HepG2 (cell line): ENCODE measurements at regions not wholly inside any gene's neighbourhood (a gene's known extent, or its start where the extent isn't known, plus 50 kb on each side); places are given as distances from the start of the nearest gene placed in this dataset.

Experiments used
- ARNTL ChIP-seq: sonication (generic); formaldehyde crosslinking; IDR thresholded peaks from 2 replicates; pipeline ENCODE4 v1.4.0; 2020; ENCODE audit warnings: mild to moderate bottlenecking, missing genetic modification reagents
- ASH2L ChIP-seq: fragments of 300-600, 200-600 bp; sonication (generic); IDR thresholded peaks from 2 replicates; pipeline ENCODE4 v1.7.0; 2017; ENCODE audit warnings: low read depth, mild to moderate bottlenecking, moderate library complexity, mixed read lengths, low read length; ENCODE audit not compliant: insufficient read length
- DNMT1 ChIP-seq: sonication (generic); formaldehyde crosslinking; IDR thresholded peaks from 2 replicates; pipeline ENCODE4 v1.5.1; 2020; ENCODE audit warnings: mild to moderate bottlenecking, missing genetic modification reagents
- FOXM1 ChIP-seq: sonication (generic); formaldehyde crosslinking; IDR thresholded peaks from 2 replicates; pipeline ENCODE4 v1.5.0; 2020; ENCODE audit warnings: missing genetic modification reagents
- GATA4 ChIP-seq: sonication (generic); IDR thresholded peaks from 2 replicates; pipeline ENCODE4 v1.6.1; 2016; ENCODE audit warnings: antibody characterized with exemption, low read depth, borderline replicate concordance
- KDM5A ChIP-seq: fragments of 200-600 bp; sonication (generic); IDR thresholded peaks from 2 replicates; pipeline ENCODE4 v1.7.0; 2018; ENCODE audit warnings: antibody characterized with exemption, mild to moderate bottlenecking, low read length, borderline replicate concordance
- MZF1 ChIP-seq: sonication (generic); formaldehyde crosslinking; IDR thresholded peaks from 2 replicates; pipeline ENCODE4 v1.8.1; 2023; ENCODE audit warnings: mild to moderate bottlenecking, missing genetic modification reagents, borderline replicate concordance
- NCOA2 ChIP-seq: sonication (generic); formaldehyde crosslinking; IDR thresholded peaks from 2 replicates; pipeline ENCODE4 v1.8.0; 2022; ENCODE audit warnings: inconsistent platforms
- REL ChIP-seq: sonication (generic); formaldehyde crosslinking; conservative IDR thresholded peaks from 2 replicates; pipeline ENCODE4 v1.8.0; 2022; ENCODE audit warnings: mild to moderate bottlenecking, missing genetic modification reagents, moderate library complexity
- TBL1XR1 ChIP-seq: fragments of 150-350 bp; IDR thresholded peaks from 2 replicates; pipeline ENCODE4 v1.6.1; 2014; ENCODE audit warnings: borderline replicate concordance, low read length; ENCODE audit not compliant: partially characterized antibody
- UBTF ChIP-seq: sonication (generic); formaldehyde crosslinking; IDR thresholded peaks from 2 replicates; pipeline ENCODE4 v1.4.0; 2020; ENCODE audit warnings: mild to moderate bottlenecking, missing genetic modification reagents
- ZNF432 ChIP-seq: sonication (generic); formaldehyde crosslinking; IDR thresholded peaks from 2 replicates; pipeline ENCODE4 v1.5.0; 2020; ENCODE audit warnings: missing genetic modification reagents, mild to moderate bottlenecking, borderline replicate concordance
- ZNF501 ChIP-seq: sonication (generic); formaldehyde crosslinking; IDR thresholded peaks from 2 replicates; pipeline ENCODE4 v1.5.1; 2020; ENCODE audit warnings: mild to moderate bottlenecking, moderate library complexity, missing genetic modification reagents
- ZNF549 ChIP-seq: sonication (generic); formaldehyde crosslinking; IDR thresholded peaks from 2 replicates; pipeline ENCODE4 v1.5.0; 2020; ENCODE audit warnings: missing genetic modification reagents
- ZNF556 ChIP-seq: sonication (generic); formaldehyde crosslinking; IDR thresholded peaks from 2 replicates; pipeline ENCODE4 v1.4.0; 2020; ENCODE audit warnings: mild to moderate bottlenecking, missing genetic modification reagents, borderline replicate concordance
- ZNF614 ChIP-seq: IDR thresholded peaks from 2 replicates; pipeline ENCODE4 v1.6.1; 2018; ENCODE audit warnings: missing biosample characterization, missing genetic modification reagents, inconsistent platforms, borderline replicate concordance
- ZNF674 ChIP-seq: sonication (generic); formaldehyde crosslinking; IDR thresholded peaks from 2 replicates; pipeline ENCODE4 v1.5.0; 2020; ENCODE audit warnings: low read depth, mild to moderate bottlenecking, missing genetic modification reagents
- ZNF720 ChIP-seq: sonication (generic); formaldehyde crosslinking; IDR thresholded peaks from 2 replicates; pipeline ENCODE4 v1.4.0; 2020; ENCODE audit warnings: missing genetic modification reagents
- TF ChIP-seq, protein P1 (sequence below): sonication (generic); formaldehyde crosslinking; IDR thresholded peaks from 2 replicates; pipeline ENCODE4 v1.4.0; 2020; ENCODE audit warnings: missing genetic modification reagents, borderline replicate concordance
- TF ChIP-seq, protein P2 (sequence below), 2 experiments: IDR thresholded peaks; 2 replicates each; pipeline ENCODE4 v1.6.1; 2011 to 2012; ENCODE audit warnings: low read length in 2 of 2, borderline replicate concordance in 1 of 2, low read depth in 1 of 2, mild to moderate bottlenecking in 1 of 2, moderate library complexity in 1 of 2

DNA sequence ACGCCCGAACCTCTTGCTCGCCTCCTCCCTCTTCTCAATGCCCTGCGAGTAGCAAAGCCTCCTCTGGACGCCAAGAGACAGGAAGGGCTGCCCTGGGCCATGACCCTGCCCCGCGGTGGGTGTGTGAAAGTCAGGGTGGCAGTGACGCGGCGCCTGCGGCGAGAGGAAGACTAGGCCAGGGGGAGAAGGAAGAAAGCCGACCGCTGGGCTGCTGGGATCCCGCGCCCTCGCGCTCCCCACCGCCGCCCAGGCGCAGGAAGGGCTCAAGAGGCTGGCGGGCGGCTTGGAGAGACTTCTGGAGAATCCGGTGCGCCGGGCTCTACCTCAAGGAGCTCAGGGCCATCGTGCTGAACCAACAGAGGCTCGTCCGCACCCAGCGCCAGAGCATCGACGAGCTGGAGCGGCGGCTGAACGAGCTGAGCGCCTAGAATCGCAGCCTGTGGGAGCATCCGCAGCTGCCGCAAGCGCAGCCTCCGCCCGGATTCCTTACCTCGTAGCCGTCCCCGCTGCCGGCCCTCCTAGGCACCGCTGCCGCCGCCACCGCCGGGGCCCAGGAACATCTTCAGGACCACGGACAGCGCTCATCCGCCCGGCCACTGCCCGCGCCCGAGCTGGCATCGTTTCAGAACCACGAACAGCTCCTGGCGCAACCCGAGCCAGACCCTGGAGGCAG is 105.0 kb upstream of the PRB2 start (continued):
- TF ChIP-seq ZNF556 (CRISPR knock-in tag) (no peak), ZNF614 (CRISPR knock-in tag) (peak; percentile 95), TBL1XR1 (no peak), ZNF501 (peak; percentile 97), ZNF674 (0 out of 2 replicates have a peak, but pooled peaks have one; percentile 90), ZNF720 (peak; percentile 91; the same call in 1 of the 2 replicates), MZF1 (0 out of 2 replicates have a peak, but pooled peaks have one; percentile 84), ZNF432 (peak; percentile 71; the same call in 1 of the 2 replicates), KDM5A (no peak), REL (CRISPR knock-in tag) (peak; percentile 97), ZNF549 (no peak; the same call in 1 of the 2 replicates), ARNTL (CRISPR knock-in tag) (peak; percentile 89), DNMT1 (CRISPR knock-in tag) (0 out of 2 replicates have a peak, but pooled peaks have one; percentile 79), GATA4 (no peak), UBTF (CRISPR knock-in tag) (no peak), FOXM1 (CRISPR knock-in tag) (peak; percentile 94), ASH2L (no peak), NCOA2 (CRISPR knock-in tag) (peak; percentile 83)
- TF ChIP-seq, protein P1, sequence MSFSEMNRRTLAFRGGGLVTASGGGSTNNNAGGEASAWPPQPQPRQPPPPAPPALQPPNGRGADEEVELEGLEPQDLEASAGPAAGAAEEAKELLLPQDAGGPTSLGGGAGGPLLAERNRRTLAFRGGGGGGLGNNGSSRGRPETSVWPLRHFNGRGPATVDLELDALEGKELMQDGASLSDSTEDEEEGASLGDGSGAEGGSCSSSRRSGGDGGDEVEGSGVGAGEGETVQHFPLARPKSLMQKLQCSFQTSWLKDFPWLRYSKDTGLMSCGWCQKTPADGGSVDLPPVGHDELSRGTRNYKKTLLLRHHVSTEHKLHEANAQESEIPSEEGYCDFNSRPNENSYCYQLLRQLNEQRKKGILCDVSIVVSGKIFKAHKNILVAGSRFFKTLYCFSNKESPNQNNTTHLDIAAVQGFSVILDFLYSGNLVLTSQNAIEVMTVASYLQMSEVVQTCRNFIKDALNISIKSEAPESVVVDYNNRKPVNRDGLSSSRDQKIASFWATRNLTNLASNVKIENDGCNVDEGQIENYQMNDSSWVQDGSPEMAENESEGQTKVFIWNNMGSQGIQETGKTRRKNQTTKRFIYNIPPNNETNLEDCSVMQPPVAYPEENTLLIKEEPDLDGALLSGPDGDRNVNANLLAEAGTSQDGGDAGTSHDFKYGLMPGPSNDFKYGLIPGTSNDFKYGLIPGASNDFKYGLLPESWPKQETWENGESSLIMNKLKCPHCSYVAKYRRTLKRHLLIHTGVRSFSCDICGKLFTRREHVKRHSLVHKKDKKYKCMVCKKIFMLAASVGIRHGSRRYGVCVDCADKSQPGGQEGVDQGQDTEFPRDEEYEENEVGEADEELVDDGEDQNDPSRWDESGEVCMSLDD: peak; percentile 94
- TF ChIP-seq, protein P2, sequence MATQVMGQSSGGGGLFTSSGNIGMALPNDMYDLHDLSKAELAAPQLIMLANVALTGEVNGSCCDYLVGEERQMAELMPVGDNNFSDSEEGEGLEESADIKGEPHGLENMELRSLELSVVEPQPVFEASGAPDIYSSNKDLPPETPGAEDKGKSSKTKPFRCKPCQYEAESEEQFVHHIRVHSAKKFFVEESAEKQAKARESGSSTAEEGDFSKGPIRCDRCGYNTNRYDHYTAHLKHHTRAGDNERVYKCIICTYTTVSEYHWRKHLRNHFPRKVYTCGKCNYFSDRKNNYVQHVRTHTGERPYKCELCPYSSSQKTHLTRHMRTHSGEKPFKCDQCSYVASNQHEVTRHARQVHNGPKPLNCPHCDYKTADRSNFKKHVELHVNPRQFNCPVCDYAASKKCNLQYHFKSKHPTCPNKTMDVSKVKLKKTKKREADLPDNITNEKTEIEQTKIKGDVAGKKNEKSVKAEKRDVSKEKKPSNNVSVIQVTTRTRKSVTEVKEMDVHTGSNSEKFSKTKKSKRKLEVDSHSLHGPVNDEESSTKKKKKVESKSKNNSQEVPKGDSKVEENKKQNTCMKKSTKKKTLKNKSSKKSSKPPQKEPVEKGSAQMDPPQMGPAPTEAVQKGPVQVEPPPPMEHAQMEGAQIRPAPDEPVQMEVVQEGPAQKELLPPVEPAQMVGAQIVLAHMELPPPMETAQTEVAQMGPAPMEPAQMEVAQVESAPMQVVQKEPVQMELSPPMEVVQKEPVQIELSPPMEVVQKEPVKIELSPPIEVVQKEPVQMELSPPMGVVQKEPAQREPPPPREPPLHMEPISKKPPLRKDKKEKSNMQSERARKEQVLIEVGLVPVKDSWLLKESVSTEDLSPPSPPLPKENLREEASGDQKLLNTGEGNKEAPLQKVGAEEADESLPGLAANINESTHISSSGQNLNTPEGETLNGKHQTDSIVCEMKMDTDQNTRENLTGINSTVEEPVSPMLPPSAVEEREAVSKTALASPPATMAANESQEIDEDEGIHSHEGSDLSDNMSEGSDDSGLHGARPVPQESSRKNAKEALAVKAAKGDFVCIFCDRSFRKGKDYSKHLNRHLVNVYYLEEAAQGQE (IDR thresholded peaks at IDR 0.05; ENCODE audit: borderline replicate concordance in 1 of 2, low read depth in 1 of 2, low read length in 2 of 2): peak; percentile 97 to 100
